Chondrocyte (in vitro differentiated cells): ENCODE measurements at regions not wholly inside any gene's neighbourhood (a gene's known extent, or its start where the extent isn't known, plus 50 kb on each side); places are given as distances from the start of the nearest gene placed in this dataset.

Experiments used
- DNase-seq: peaks from one replicate; pipeline ENCODE4 v3.0.0; 2021; ENCODE audit warnings: mixed read lengths, low spot score
- H3K27ac Mint-ChIP-seq: one replicate; pipeline ENCODE4 v1.8.0; 2021; ENCODE audit warnings: mild to moderate bottlenecking, moderate library complexity, mixed read lengths; ENCODE audit not compliant: unreplicated experiment
- H3K27me3 Mint-ChIP-seq: 2 replicates; pipeline ENCODE4 v1.8.0; 2021; ENCODE audit warnings: low read depth, mixed read lengths
- H3K36me3 Mint-ChIP-seq: 2 replicates; pipeline ENCODE4 v1.8.0; 2021; ENCODE audit warnings: low read depth, mixed read lengths
- H3K4me1 Mint-ChIP-seq: 2 replicates; pipeline ENCODE4 v1.8.0; 2021; ENCODE audit warnings: low read depth, mild to moderate bottlenecking, mixed read lengths
- H3K4me3 Mint-ChIP-seq: one replicate; pipeline ENCODE4 v1.8.0; 2021; ENCODE audit warnings: mild to moderate bottlenecking, moderate library complexity, mixed read lengths; ENCODE audit not compliant: unreplicated experiment
- H3K9me3 Mint-ChIP-seq: 2 replicates; pipeline ENCODE4 v1.8.0; 2021; ENCODE audit warnings: low read depth, mixed read lengths
- CTCF ChIP-seq: fragments of 200-600 bp; sonication (generic); IDR thresholded peaks from 2 replicates; pipeline ENCODE4 v1.5.0; 2021; ENCODE audit warnings: antibody characterized with exemption, mild to moderate bottlenecking, moderate library complexity

- DNase-seq, result no peak
- Mint-ChIP-seq H3K36me3 (no peaks in the 10 kb centered on the region), H3K9me3 (peaks cover 11% of the 10 kb centered on the region), H3K4me1 (peaks cover 21% of the 10 kb centered on the region), H3K27ac (no peak overlapping the region), H3K27me3 (peaks cover 2% of the 10 kb centered on the region), H3K4me3 (no peak overlapping the region)
- TF ChIP-seq CTCF, result no peak
These were observed 221.8 kb downstream of the PHLDA1 start for GRCh38 chr12:75809746-75810145.

- Mint-ChIP-seq H3K27me3 (peaks cover 2% of the 10 kb centered on the region), H3K4me3 (no peak overlapping the region), H3K4me1 (peaks cover 27% of the 10 kb centered on the region), H3K9me3 (peaks cover 11% of the 10 kb centered on the region), H3K36me3 (no peaks in the 10 kb centered on the region), H3K27ac (no peak overlapping the region)
- no peak for TF ChIP-seq CTCF
- DNase-seq, result no peak
These were observed 224.1 kb downstream of the PHLDA1 start for GRCh38 chr12:75807494-75807893.

- Mint-ChIP-seq H3K4me1 (peaks cover 20% of the 10 kb centered on the region), H3K36me3 (no peaks in the 10 kb centered on the region), H3K9me3 (peaks cover 11% of the 10 kb centered on the region), H3K27ac (peak overlapping the region; percentile 14), H3K27me3 (no peaks in the 10 kb centered on the region), H3K4me3 (no peak overlapping the region)
- TF ChIP-seq CTCF, result no peak
- DNase-seq, result no peak
These were observed 225.7 kb downstream of the PHLDA1 start for GRCh38 chr12:75805905-75806304.

- no peak for TF ChIP-seq CTCF
- H3K4me1 Mint-ChIP-seq, result peaks cover 20% of the 10 kb centered on the region
- no peaks in the 10 kb centered on the region for H3K36me3 Mint-ChIP-seq
- no peaks in the 10 kb centered on the region for H3K27me3 Mint-ChIP-seq
- no peak for DNase-seq
- H3K27ac Mint-ChIP-seq, result peak overlapping the region; percentile 28
- no peak overlapping the region for H3K4me3 Mint-ChIP-seq
- peaks cover 11% of the 10 kb centered on the region for H3K9me3 Mint-ChIP-seq
These were observed 226.3 kb downstream of the PHLDA1 start for GRCh38 chr12:75805320-75805719.

GRCh38 chr12:75798136-75798926 is 233.2 kb downstream of the PHLDA1 start:
- no peak for TF ChIP-seq CTCF
- Mint-ChIP-seq H3K27me3 (no peaks in the 10 kb centered on the region), H3K9me3 (no peaks in the 10 kb centered on the region), H3K36me3 (no peaks in the 10 kb centered on the region), H3K4me3 (no peak overlapping the region), H3K27ac (no peak overlapping the region), H3K4me1 (no peaks in the 10 kb centered on the region)
- no peak for DNase-seq
